Keratinocyte (primary cell): ENCODE measurements at regions not wholly inside any gene's neighbourhood (a gene's known extent, or its start where the extent isn't known, plus 50 kb on each side); places are given as distances from the start of the nearest gene placed in this dataset.

Experiments used
- DNase-seq: peaks from one replicate; pipeline ENCODE4 v3.0.0-alpha.2; 2011; ENCODE audit warnings: low read depth, missing footprints, low spot score
- FAIRE-seq: peaks from 2 replicates; lab custom pipeline; 2011; peaks lifted over from hg19 to GRCh38; lab: Jason Lieb, UNC
- H2AFZ ChIP-seq: 2 replicates; pipeline ENCODE4 v1.6.0; 2012; ENCODE audit warnings: low read length, control low read depth, inconsistent platforms; ENCODE audit not compliant: control insufficient read depth
- H3K27ac ChIP-seq: 2 replicates; pipeline ENCODE4 v1.5.1; 2011; ENCODE audit warnings: low read length; ENCODE audit not compliant: control insufficient read depth, insufficient read depth
- H3K27me3 ChIP-seq: 3 replicates; pipeline ENCODE4 v1.6.0; 2011; ENCODE audit warnings: low read length; ENCODE audit not compliant: control insufficient read depth, insufficient read depth; ENCODE audit errors: extremely low read depth
- H3K36me3 ChIP-seq, 2 experiments: 2 replicates in 1 of 2; 3 replicates in 1 of 2; pipeline ENCODE4 v1.5.1; 2011; ENCODE audit warnings: low read length in 2 of 2, mild to moderate bottlenecking in 1 of 2; ENCODE audit not compliant: control insufficient read depth in 2 of 2, insufficient read depth in 2 of 2; ENCODE audit errors: extremely low read depth in 1 of 2
- H3K4me1 ChIP-seq: 3 replicates; pipeline ENCODE4 v1.5.1; 2011; ENCODE audit warnings: low read length; ENCODE audit not compliant: control insufficient read depth, insufficient read depth; ENCODE audit errors: extremely low read depth
- H3K4me2 ChIP-seq: 3 replicates; pipeline ENCODE4 v1.6.0; 2011; ENCODE audit warnings: low read depth, low read length; ENCODE audit not compliant: control insufficient read depth, insufficient read depth; ENCODE audit errors: extremely low read depth
- H3K4me3 ChIP-seq, 3 experiments: fragments of 200-600 bp in 1 of 3; sonication (generic) in 1 of 3; 2 replicates in 2 of 3; 3 replicates in 1 of 3; pipeline ENCODE4 v1.5.1; 2011 to 2016; ENCODE audit warnings: low read length in 3 of 3, mild to moderate bottlenecking in 3 of 3, control low read depth in 2 of 3, inconsistent platforms in 1 of 3, low read depth in 1 of 3, mixed read lengths in 1 of 3, mixed run types in 1 of 3, moderate library complexity in 1 of 3; ENCODE audit not compliant: control insufficient read depth in 2 of 3, insufficient read depth in 2 of 3; ENCODE audit errors: extremely low read depth in 1 of 3
- H3K79me2 ChIP-seq: 2 replicates; pipeline ENCODE4 v1.6.0; 2012; ENCODE audit warnings: low read length; ENCODE audit not compliant: control insufficient read depth, insufficient read depth
- H3K9ac ChIP-seq: 3 replicates; pipeline ENCODE4 v1.6.0; 2011; ENCODE audit warnings: low read length; ENCODE audit not compliant: control insufficient read depth, insufficient read depth; ENCODE audit errors: extremely low read depth
- H3K9me1 ChIP-seq: 3 replicates; pipeline ENCODE4 v1.6.0; 2011; ENCODE audit warnings: low read length; ENCODE audit not compliant: control insufficient read depth, insufficient read depth; ENCODE audit errors: extremely low read depth
- H3K9me3 ChIP-seq: 2 replicates; pipeline ENCODE4 v1.5.1; 2012; ENCODE audit warnings: low read depth, low read length; ENCODE audit not compliant: control insufficient read depth
- H4K20me1 ChIP-seq: 3 replicates; pipeline ENCODE4 v1.6.0; 2011; ENCODE audit warnings: low read length; ENCODE audit not compliant: control insufficient read depth, insufficient read depth; ENCODE audit errors: extremely low read depth
- EZH2 ChIP-seq: IDR thresholded peaks from one replicate; pipeline ENCODE4 v1.6.1; 2012; ENCODE audit warnings: inconsistent platforms, mild to moderate bottlenecking, low read length, moderate library complexity
- dilution Hi-C: fragments of 300-500 bp; cut with MboI; formaldehyde crosslinking; loops from one replicate; pipeline ENCODE4 v1.7.0; 2020; ENCODE audit warnings: low sequenced_read_pairs; ENCODE audit not compliant: extremely low pct_ligation_motif_present
- TF ChIP-seq, protein P1 (sequence below), 3 experiments: IDR thresholded peaks in 1 of 3; conservative IDR thresholded peaks in 1 of 3; optimal IDR thresholded peaks in 1 of 3; 2 replicates in 2 of 3; 3 replicates in 1 of 3; pipeline versions ENCODE3 to v1.5.1; 2011; ENCODE audit warnings: low read length in 3 of 3, mild to moderate bottlenecking in 3 of 3, moderate library complexity in 2 of 3, control low read depth in 1 of 3, inconsistent platforms in 1 of 3; ENCODE audit not compliant: insufficient read depth in 2 of 3; ENCODE audit errors: extremely low read depth in 1 of 3

DNA sequence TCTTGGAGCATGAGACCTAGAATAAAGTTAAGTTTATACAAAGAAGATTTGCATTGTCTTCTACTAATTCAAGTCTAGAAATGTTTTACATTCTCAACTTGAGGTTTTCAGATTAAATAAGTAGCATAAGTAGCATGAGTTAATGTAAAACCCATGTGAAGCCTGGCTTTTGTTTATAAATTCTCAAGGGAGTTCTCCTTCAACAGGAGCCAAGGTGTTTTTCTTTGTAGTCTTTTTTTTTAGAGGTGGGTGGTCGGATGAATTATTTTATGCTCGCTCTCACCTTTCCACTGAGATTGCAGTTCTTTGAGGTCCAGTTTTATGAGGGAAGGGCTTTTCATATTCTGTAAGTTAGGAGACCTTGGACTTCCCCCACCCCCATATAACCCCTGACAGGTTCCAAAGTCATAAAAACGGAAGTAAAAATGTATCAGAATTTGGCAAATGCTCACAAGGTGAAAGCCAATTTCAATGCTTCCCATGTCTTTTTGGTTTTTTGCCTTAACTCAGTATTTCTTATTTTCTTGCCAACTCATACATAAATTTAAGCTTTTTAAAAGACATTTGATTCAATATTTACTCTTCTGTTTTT, 244.3 kb upstream of the ASCC3 start:
- FAIRE-seq (no peak), DNase-seq (no peak)
- dilution Hi-C loops: no loop called here
- Histone ChIP-seq H3K27me3 (no peaks in the 10 kb centered on the region), H2AFZ (no peak overlapping the region), H3K79me2 (no peaks in the 10 kb centered on the region), H3K4me1 (no peaks in the 10 kb centered on the region), H3K27ac (no peak overlapping the region), H3K9me3 (no peaks in the 10 kb centered on the region), H4K20me1 (no peaks in the 10 kb centered on the region), H3K4me3 (no peak overlapping the region), H3K36me3 (no peaks in the 10 kb centered on the region), H3K9me1 (no peaks in the 10 kb centered on the region), H3K9ac (no peak overlapping the region), H3K4me2 (no peak overlapping the region)
- TF ChIP-seq, protein P1, sequence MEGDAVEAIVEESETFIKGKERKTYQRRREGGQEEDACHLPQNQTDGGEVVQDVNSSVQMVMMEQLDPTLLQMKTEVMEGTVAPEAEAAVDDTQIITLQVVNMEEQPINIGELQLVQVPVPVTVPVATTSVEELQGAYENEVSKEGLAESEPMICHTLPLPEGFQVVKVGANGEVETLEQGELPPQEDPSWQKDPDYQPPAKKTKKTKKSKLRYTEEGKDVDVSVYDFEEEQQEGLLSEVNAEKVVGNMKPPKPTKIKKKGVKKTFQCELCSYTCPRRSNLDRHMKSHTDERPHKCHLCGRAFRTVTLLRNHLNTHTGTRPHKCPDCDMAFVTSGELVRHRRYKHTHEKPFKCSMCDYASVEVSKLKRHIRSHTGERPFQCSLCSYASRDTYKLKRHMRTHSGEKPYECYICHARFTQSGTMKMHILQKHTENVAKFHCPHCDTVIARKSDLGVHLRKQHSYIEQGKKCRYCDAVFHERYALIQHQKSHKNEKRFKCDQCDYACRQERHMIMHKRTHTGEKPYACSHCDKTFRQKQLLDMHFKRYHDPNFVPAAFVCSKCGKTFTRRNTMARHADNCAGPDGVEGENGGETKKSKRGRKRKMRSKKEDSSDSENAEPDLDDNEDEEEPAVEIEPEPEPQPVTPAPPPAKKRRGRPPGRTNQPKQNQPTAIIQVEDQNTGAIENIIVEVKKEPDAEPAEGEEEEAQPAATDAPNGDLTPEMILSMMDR (optimal IDR thresholded peaks at IDR 0.05 in 1 of 3, IDR thresholded peaks at IDR 0.05 in 1 of 3, conservative IDR thresholded peaks at IDR 0.05 in 1 of 3; ENCODE audit: extremely low read depth in 1 of 3, insufficient read depth in 2 of 3, low read length in 3 of 3): no peak

DNA sequence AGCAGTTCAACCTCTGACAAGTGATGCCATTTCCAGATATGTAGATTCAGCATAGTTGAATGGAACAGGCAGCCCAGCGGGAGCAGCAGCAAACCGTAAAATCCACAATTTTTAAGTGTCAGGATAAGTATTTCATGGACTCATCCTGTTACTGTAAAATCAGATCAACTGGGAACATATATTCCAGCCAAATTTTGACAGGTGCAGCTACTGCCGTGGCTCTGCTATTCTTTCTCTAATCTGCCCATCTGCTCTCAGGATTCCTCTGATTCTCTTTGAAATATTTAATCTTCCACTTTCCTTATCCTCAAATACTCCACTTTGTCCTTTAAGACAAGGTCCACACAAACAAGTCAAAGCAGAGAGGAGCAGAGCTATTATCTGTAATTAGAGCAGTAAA, 245.4 kb upstream of the ASCC3 start:
- H3K4me1 ChIP-seq: no peaks in the 10 kb centered on the region
- no peak overlapping the region for H3K4me2 ChIP-seq
- DNase-seq (no peak), FAIRE-seq (no peak)
- no peak overlapping the region for H3K4me3 ChIP-seq
- H3K9me1 ChIP-seq: no peaks in the 10 kb centered on the region
- H3K27me3 ChIP-seq: no peaks in the 10 kb centered on the region
- H3K9ac ChIP-seq: no peak overlapping the region
- dilution Hi-C loops: no loop called here
- TF ChIP-seq, protein P1 (optimal IDR thresholded peaks at IDR 0.05 in 1 of 3, IDR thresholded peaks at IDR 0.05 in 1 of 3, conservative IDR thresholded peaks at IDR 0.05 in 1 of 3; ENCODE audit: extremely low read depth in 1 of 3, insufficient read depth in 2 of 3, low read length in 3 of 3): no peak
- TF ChIP-seq EZH2: no peak
- H3K9me3 ChIP-seq: no peaks in the 10 kb centered on the region
- H3K79me2 ChIP-seq: no peaks in the 10 kb centered on the region
- no peaks in the 10 kb centered on the region for H3K36me3 ChIP-seq
- H3K27ac ChIP-seq: no peak overlapping the region
- no peak overlapping the region for H2AFZ ChIP-seq
- no peaks in the 10 kb centered on the region for H4K20me1 ChIP-seq
